HEK293 (cell line): ENCODE measurements at regions not wholly inside any gene's neighbourhood (a gene's known extent, or its start where the extent isn't known, plus 50 kb on each side); places are given as distances from the start of the nearest gene placed in this dataset.

ENCODE experiments used
- CTCF ChIA-PET: fragments of 350-600 bp; formaldehyde crosslinking; extraction: SDS; loops from one replicate; lab custom pipeline; 2021; ENCODE audit warnings: antibody characterized with exemption; lab: Yijun Ruan, JAX
- POLR2A ChIA-PET: fragments of 300-600 bp; formaldehyde crosslinking; extraction: SDS; loops from one replicate; lab custom pipeline; 2020; ENCODE audit warnings: antibody characterized with exemption, inconsistent platforms; lab: Yijun Ruan, JAX
- H3K27ac ChIP-seq: fragments of 200-500 bp; sonication (Bioruptor generic); 2 replicates; pipeline ENCODE4 v1.5.1; 2014; ENCODE audit warnings: low read depth, low read length, control low read depth, inconsistent platforms; ENCODE audit errors: extremely low read depth
- H3K36me3 ChIP-seq, 2 experiments: fragments of 200-500 bp in 1 of 2; sonication (Bioruptor generic) in 1 of 2; 1 replicate in 1 of 2; 2 replicates in 1 of 2; pipeline ENCODE4 v1.5.1; 2014 to 2017; ENCODE audit warnings: inconsistent platforms in 2 of 2, low read length in 2 of 2; ENCODE audit not compliant: control insufficient read depth in 2 of 2, insufficient read depth in 1 of 2
- H3K4me1 ChIP-seq: fragments of 200-500 bp; sonication (Bioruptor generic); 2 replicates; pipeline ENCODE4 v1.5.1; 2014; ENCODE audit warnings: mild to moderate bottlenecking, low read length, inconsistent platforms; ENCODE audit not compliant: control insufficient read depth, insufficient read depth
- H3K4me3 ChIP-seq: 2 replicates; pipeline ENCODE4 v1.5.1; 2011; ENCODE audit warnings: low read depth, mild to moderate bottlenecking, control low read depth, low read length, moderate library complexity
- H3K9me3 ChIP-seq: fragments of 200-500 bp; sonication (Bioruptor generic); 2 replicates; pipeline ENCODE4 v1.5.1; 2014; ENCODE audit warnings: low read depth, low read length, inconsistent platforms; ENCODE audit not compliant: control insufficient read depth, insufficient read depth
- AEBP2 ChIP-seq: fragments of 450-650 bp; formaldehyde crosslinking; IDR thresholded peaks from 2 replicates; pipeline ENCODE4 v1.5.1; 2016; ENCODE audit warnings: missing biosample characterization, missing genetic modification characterization, borderline replicate concordance
- ATF2 ChIP-seq: fragments of 450-650 bp; formaldehyde crosslinking; IDR thresholded peaks from 2 replicates; pipeline ENCODE4 v1.5.1; 2016; ENCODE audit warnings: missing biosample characterization, missing genetic modification characterization, low read depth
- BCL11A ChIP-seq: fragments of 450-650 bp; formaldehyde crosslinking; IDR thresholded peaks from 2 replicates; pipeline ENCODE4 v1.5.1; 2016; ENCODE audit warnings: low read depth, missing biosample characterization, missing genetic modification characterization
- FEZF1 ChIP-seq: fragments of 450-650 bp; formaldehyde crosslinking; IDR thresholded peaks from 2 replicates; pipeline ENCODE4 v1.5.1; 2016; ENCODE audit warnings: missing biosample characterization, missing genetic modification characterization
- HOXA7 ChIP-seq: sonication (generic); formaldehyde crosslinking; IDR thresholded peaks from 2 replicates; pipeline ENCODE4 v1.8.1; 2022; ENCODE audit warnings: missing genetic modification reagents, borderline replicate concordance
- KLF1 ChIP-seq: fragments of 450-650 bp; formaldehyde crosslinking; IDR thresholded peaks from 2 replicates; pipeline ENCODE4 v1.5.1; 2016; ENCODE audit warnings: missing biosample characterization, missing genetic modification characterization
- SP2 ChIP-seq: fragments of 450-650 bp; formaldehyde crosslinking; IDR thresholded peaks from 2 replicates; pipeline ENCODE4 v1.5.1; 2016; ENCODE audit warnings: missing biosample characterization, missing genetic modification characterization
- ZBTB48 ChIP-seq: fragments of 450-650 bp; formaldehyde crosslinking; IDR thresholded peaks from 2 replicates; pipeline ENCODE4 v1.5.1; 2016; ENCODE audit warnings: missing biosample characterization, missing genetic modification characterization
- ZBTB49 ChIP-seq: fragments of 450-650 bp; formaldehyde crosslinking; IDR thresholded peaks from 2 replicates; pipeline ENCODE4 v1.5.1; 2016; ENCODE audit warnings: missing biosample characterization, missing genetic modification characterization, low read depth
- ZBTB8A ChIP-seq: fragments of 450-650 bp; formaldehyde crosslinking; IDR thresholded peaks from 2 replicates; pipeline ENCODE4 v1.5.1; 2016; ENCODE audit warnings: missing biosample characterization, missing genetic modification characterization
- ZNF146 ChIP-seq: fragments of 450-650 bp; formaldehyde crosslinking; IDR thresholded peaks from 2 replicates; pipeline ENCODE4 v1.5.1; 2016; ENCODE audit warnings: missing biosample characterization, missing genetic modification characterization
- ZNF148 ChIP-seq: fragments of 450-650 bp; formaldehyde crosslinking; IDR thresholded peaks from 2 replicates; pipeline ENCODE4 v1.5.0; 2017; ENCODE audit warnings: missing biosample characterization, missing genetic modification characterization, borderline replicate concordance
- ZNF274 ChIP-seq, 2 experiments: fragments of 200-500 bp in 1 of 2; fragments of 450-650 bp in 1 of 2; sonication (Bioruptor generic) in 1 of 2; formaldehyde crosslinking in 1 of 2; IDR thresholded peaks; 2 replicates each; pipeline versions ENCODE4 v1.5.1 to v1.6.1; 2014 to 2016; ENCODE audit warnings: borderline replicate concordance in 1 of 2, inconsistent platforms in 1 of 2, low read length in 1 of 2, missing biosample characterization in 1 of 2, missing genetic modification characterization in 1 of 2
- ZNF416 ChIP-seq: fragments of 450-650 bp; formaldehyde crosslinking; IDR thresholded peaks from 2 replicates; pipeline ENCODE4 v1.5.1; 2016; ENCODE audit warnings: missing biosample characterization, missing genetic modification characterization
- ZNF423 ChIP-seq: fragments of 450-650 bp; formaldehyde crosslinking; IDR thresholded peaks from 2 replicates; pipeline ENCODE4 v1.5.1; 2016; ENCODE audit warnings: missing biosample characterization, missing genetic modification characterization
- ZNF449 ChIP-seq: fragments of 450-650 bp; formaldehyde crosslinking; IDR thresholded peaks from 2 replicates; pipeline ENCODE4 v1.5.1; 2017; ENCODE audit warnings: missing biosample characterization, mild to moderate bottlenecking, missing genetic modification characterization, moderate library complexity
- ZNF529 ChIP-seq: fragments of 450-650 bp; formaldehyde crosslinking; IDR thresholded peaks from 2 replicates; pipeline ENCODE4 v1.5.1; 2017; ENCODE audit warnings: missing genetic modification characterization, missing biosample characterization; ENCODE audit not compliant: insufficient replicate concordance
- ZNF544 ChIP-seq: fragments of 450-650 bp; formaldehyde crosslinking; IDR thresholded peaks from 2 replicates; pipeline ENCODE4 v1.5.0; 2017; ENCODE audit warnings: missing biosample characterization, missing genetic modification characterization
- ZNF654 ChIP-seq: fragments of 450-650 bp; formaldehyde crosslinking; IDR thresholded peaks from 2 replicates; pipeline ENCODE4 v1.5.1; 2016; ENCODE audit warnings: low read depth, missing biosample characterization, missing genetic modification characterization
- ZNF776 ChIP-seq: fragments of 450-650 bp; formaldehyde crosslinking; IDR thresholded peaks from 2 replicates; pipeline ENCODE4 v1.5.0; 2017; ENCODE audit warnings: missing biosample characterization, missing genetic modification characterization, borderline replicate concordance
- ZSCAN23 ChIP-seq: fragments of 450-650 bp; formaldehyde crosslinking; IDR thresholded peaks from 2 replicates; pipeline ENCODE4 v1.5.1; 2016; ENCODE audit warnings: missing biosample characterization, missing genetic modification characterization
- ZSCAN30 ChIP-seq: fragments of 450-650 bp; IDR thresholded peaks from 2 replicates; pipeline ENCODE4 v1.5.1; 2018; ENCODE audit warnings: missing biosample characterization, mild to moderate bottlenecking, missing genetic modification characterization, moderate library complexity

- no peaks in the 10 kb centered on the region for H3K36me3 ChIP-seq
- CTCF ChIA-PET, result no interaction called here
These were observed 75.8 kb downstream of the NUDT12 start for GRCh38 chr5:103486739-103487138.

GRCh38 chr5:103480246-103480645 lies 82.3 kb downstream of the NUDT12 start:
- Histone ChIP-seq H3K27ac (no peak overlapping the region), H3K4me3 (no peak overlapping the region), H3K36me3 (no peaks in the 10 kb centered on the region), H3K4me1 (no peaks in the 10 kb centered on the region), H3K9me3 (no peaks in the 10 kb centered on the region)
- POLR2A ChIA-PET, result no interaction called here
- TF ChIP-seq ZNF148 (tag by site-specific recombination) (no peak), ZNF449 (tag by site-specific recombination) (no peak), ZBTB48 (tag by site-specific recombination) (no peak), KLF1 (tag by site-specific recombination) (no peak), ZBTB49 (tag by site-specific recombination) (no peak)
- CTCF ChIA-PET, result no interaction called here

More at GRCh38 chr5:103486739-103487138, 75.8 kb downstream of the NUDT12 start:
- Histone ChIP-seq H3K27ac (no peak overlapping the region), H3K9me3 (no peaks in the 10 kb centered on the region), H3K4me1 (no peaks in the 10 kb centered on the region), H3K4me3 (no peak overlapping the region)
- TF ChIP-seq ZNF423 (tag by site-specific recombination) (no peak), AEBP2 (tag by site-specific recombination) (no peak), ZSCAN30 (tag by site-specific recombination) (no peak), ATF2 (tag by site-specific recombination) (no peak), ZSCAN23 (tag by site-specific recombination) (no peak), ZNF776 (tag by site-specific recombination) (no peak), ZNF654 (no peak), ZNF544 (tag by site-specific recombination) (no peak), ZNF274 (IDR thresholded peaks at IDR 0.05; ENCODE audit: low read length) (no peak), ZNF274 (tag by site-specific recombination; IDR thresholded peaks at IDR 0.05; ENCODE audit: borderline replicate concordance) (no peak), ZNF416 (tag by site-specific recombination) (no peak), ZNF529 (tag by site-specific recombination) (no peak), FEZF1 (tag by site-specific recombination) (no peak), HOXA7 (CRISPR knock-in tag) (no peak), ZNF146 (tag by site-specific recombination) (no peak), BCL11A (tag by site-specific recombination) (no peak), ZBTB8A (tag by site-specific recombination) (no peak), SP2 (tag by site-specific recombination) (no peak)
- POLR2A ChIA-PET, result no interaction called here
